Heart right ventricle (tissue), 16 donors: ENCODE measurements at regions not wholly inside any gene's neighbourhood (a gene's known extent, or its start where the extent isn't known, plus 50 kb on each side); places are given as distances from the start of the nearest gene placed in this dataset.

Source experiments
- ATAC-seq, 8 donors: fragments of 200-7000 bp; cut with Tn5 transposase; one replicate each; pipeline ENCODE4 v1.9.1; 2020; ENCODE audit warnings: mild to moderate bottlenecking in 8 of 8, moderate library complexity in 8 of 8, moderate number of reproducible peaks in 1 of 8
- DNase-seq, 2 donors: peaks; one replicate each; pipeline ENCODE4 v3.0.0-alpha.2; 2020
- H3K27ac ChIP-seq, 10 donors: fragments of 200-600 bp; sonication (generic) in 2 of 10; one replicate each; pipeline versions ENCODE4 v1.5.0 to v1.8.0; 2020 to 2022; ENCODE audit warnings: mild to moderate bottlenecking in 3 of 10
- H3K27me3 ChIP-seq, 7 donors: fragments of 200-600 bp; one replicate each; pipeline ENCODE4 v1.8.0; 2021 to 2022; ENCODE audit warnings: mild to moderate bottlenecking in 2 of 7
- H3K36me3 ChIP-seq, 9 donors: fragments of 200-600 bp; sonication (generic) in 1 of 9; one replicate each; pipeline versions ENCODE4 v1.5.0 to v1.8.0; 2020 to 2022; ENCODE audit warnings: mild to moderate bottlenecking in 2 of 9
- H3K4me1 ChIP-seq, 9 donors: fragments of 200-600 bp; sonication (generic) in 1 of 9; one replicate each; pipeline versions ENCODE4 v1.5.0 to v1.8.0; 2020 to 2022; ENCODE audit warnings: mild to moderate bottlenecking in 4 of 9
- H3K4me3 ChIP-seq, 10 donors: fragments of 200-600 bp; sonication (generic) in 2 of 10; one replicate each; pipeline versions ENCODE4 v1.5.0 to v1.8.0; 2020 to 2022; ENCODE audit warnings: mild to moderate bottlenecking in 7 of 10, moderate library complexity in 2 of 10
- H3K9me3 ChIP-seq, 11 donors: fragments of 200-600 bp in 10 of 11; sonication (generic) in 2 of 11; one replicate each; pipeline versions ENCODE4 v1.5.0 to v1.8.0; 2013 to 2022; ENCODE audit warnings: mild to moderate bottlenecking in 2 of 11, control low read depth in 1 of 11, moderate library complexity in 1 of 11
- CTCF ChIP-seq, 9 donors: fragments of 200-600 bp; sonication (generic) in 2 of 9; IDR thresholded peaks; one replicate each; pipeline versions ENCODE4 v1.5.0 to v1.8.0; 2021 to 2022; ENCODE audit warnings: antibody characterized with exemption in 9 of 9, mild to moderate bottlenecking in 5 of 9, moderate library complexity in 1 of 9
- WGBS, 2 donors: extraction: QIAGEN DNeasy Blood & Tissue Kit; methylation state at CpG; one replicate each; pipeline ENCODE4 v1.1.7; 2013; ENCODE audit warnings: inconsistent platforms in 1 of 2; 5-methylcytosine and 5-hydroxymethylcytosine counted together
- intact Hi-C, 10 donors: fragments of 100-400 bp; cut with DNase I; formaldehyde crosslinking; loops; one replicate each; pipeline versions ENCODE4 v1.11.1 to v1.14.2; 2022
- donor health status: Arrhythmogenic right ventricular cardiomyopathy.
- donor health status: ischemic (EF 13 %, LVEDD 7.1; RV severe dilation, severe dysfunction).
- donor health status: healthy with polysubstance abuse.
- donor health status: DM: no; HTN: yes; CAD: no.
- donor health status: DM: no; HTN: no; CAD: no.
- donor health status: ischemic (EF 25% LVEDD 6.9; RV normal size, moderate dysfunction).
- donor health status: ischemic (EF 25% LVEDD 5.7; RV mildly dilated, moderate dysfunction).
- donor health status: healthy.
- donor health status: DM: yes; HTN: yes; CAD: no.
- donor health status: Ischemic cardiomyopathy.
- donor health status: ischemic (EF 35%, LVEDD 5.7; RV mildly dilated, moderate dysfunction).
- donor health status: nonischemic (EF 11% LVEDD 7.7; RV severe dilation, severe dysfunction).
- donor health status: DM: yes; HTN: yes; CAD: no.
- donor health status: PGD.
- donor health status: ischemic (EF 29% LVEDD 5.4; RV normal size, mild dysfunction).
- donor health status: nonischemic (EF 23%, LVEDD 6.1; RV moderate dilation, normal function).

- ATAC-seq (no peak), DNase-seq (no peak)
- no peaks in the 10 kb centered on the region for H3K9me3 ChIP-seq
- peaks cover 0 to 34% (median 16%) of the 10 kb centered on the region in 9 donors for H3K4me1 ChIP-seq
- 90 to 91% methylated on average over 1 of the region's 1 CpG for WGBS, 2 donors
- H3K27ac ChIP-seq = peak overlapping the region in 2 of 10 donors; percentile 8 to 56
- H3K36me3 ChIP-seq = no peaks in the 10 kb centered on the region
- H3K27me3 ChIP-seq = no peaks in the 10 kb centered on the region
- no peak for TF ChIP-seq CTCF (IDR thresholded peaks at IDR 0.05)
- H3K4me3 ChIP-seq = no peak overlapping the region
- intact Hi-C loops = loop anchor here in 1 of 10 donors (5.0 kb wide), 1 partner anchor 37 kb away; no protein-coding TSS in a partner anchor
Measured at GRCh38 chr1:172895761-172896160, 155.0 kb downstream of the TNFSF18 start.

GRCh38 chr1:172897738-172898137, 153.0 kb downstream of the TNFSF18 start:
- Histone ChIP-seq H3K36me3 (no peaks in the 10 kb centered on the region), H3K4me3 (no peak overlapping the region), H3K27me3 (no peaks in the 10 kb centered on the region), H3K9me3 (no peaks in the 10 kb centered on the region), H3K27ac (no peak overlapping the region), H3K4me1 (peaks cover 0 to 33% (median 15%) of the 10 kb centered on the region in 9 donors)
- ATAC-seq = no peak
- DNase-seq = no peak
- intact Hi-C loops = loop anchor here in 1 of 10 donors (5.0 kb wide), 1 partner anchor 35 kb away; no protein-coding TSS in a partner anchor
- no peak for TF ChIP-seq CTCF (IDR thresholded peaks at IDR 0.05)
- 79 to 86% methylated on average over 2 of the region's 2 CpGs for WGBS, 2 donors

- WGBS, 2 donors = 70 to 74% methylated on average over 3 of the region's 3 CpGs
- no peaks in the 10 kb centered on the region for H3K36me3 ChIP-seq
- no peak for TF ChIP-seq CTCF (IDR thresholded peaks at IDR 0.05)
- ATAC-seq (no peak), DNase-seq (no peak)
- peaks cover 0 to 30% (median 13%) of the 10 kb centered on the region in 9 donors for H3K4me1 ChIP-seq
- H3K4me3 ChIP-seq = no peak overlapping the region
- no peaks in the 10 kb centered on the region for H3K9me3 ChIP-seq
- H3K27me3 ChIP-seq = no peaks in the 10 kb centered on the region
- intact Hi-C loops = loop anchor here in 1 of 10 donors (5.0 kb wide), 1 partner anchor 33 kb away; no protein-coding TSS in a partner anchor
- no peak overlapping the region for H3K27ac ChIP-seq
Measured at GRCh38 chr1:172898866-172899265, 151.9 kb downstream of the TNFSF18 start.

GRCh38 chr1:172900376-172900997, 150.3 kb downstream of the TNFSF18 start:
- Histone ChIP-seq H3K27me3 (no peaks in the 10 kb centered on the region), H3K9me3 (no peaks in the 10 kb centered on the region), H3K36me3 (no peaks in the 10 kb centered on the region), H3K4me3 (no peak overlapping the region), H3K27ac (no peak overlapping the region), H3K4me1 (peaks cover 0 to 14% (median 4%) of the 10 kb centered on the region in 9 donors)
- DNase-seq (no peak), ATAC-seq (no peak)
- 82% methylated on average over 2 of the region's 2 CpGs for whole genome bisulfite sequencing, 2 donors
- TF ChIP-seq CTCF (IDR thresholded peaks at IDR 0.05) = no peak
- intact Hi-C loops = no loop called here
